A549 (cell line): ENCODE measurements at regions not wholly inside any gene's neighbourhood (a gene's known extent, or its start where the extent isn't known, plus 50 kb on each side); places are given as distances from the start of the nearest gene placed in this dataset.

Source experiments
- TF ChIP-seq, protein P1 (sequence below): fragments of >200 bp; sonication (Bioruptor Twin); formaldehyde crosslinking; IDR thresholded peaks from 3 replicates; pipeline ENCODE4 v1.5.1; 2016
- TF ChIP-seq, protein P2 (sequence below): fragments of 200-600 bp; sonication (generic); IDR thresholded peaks from 2 replicates; pipeline ENCODE4 v1.6.1; 2016; ENCODE audit warnings: antibody characterized with exemption, mild to moderate bottlenecking, moderate library complexity

DNA sequence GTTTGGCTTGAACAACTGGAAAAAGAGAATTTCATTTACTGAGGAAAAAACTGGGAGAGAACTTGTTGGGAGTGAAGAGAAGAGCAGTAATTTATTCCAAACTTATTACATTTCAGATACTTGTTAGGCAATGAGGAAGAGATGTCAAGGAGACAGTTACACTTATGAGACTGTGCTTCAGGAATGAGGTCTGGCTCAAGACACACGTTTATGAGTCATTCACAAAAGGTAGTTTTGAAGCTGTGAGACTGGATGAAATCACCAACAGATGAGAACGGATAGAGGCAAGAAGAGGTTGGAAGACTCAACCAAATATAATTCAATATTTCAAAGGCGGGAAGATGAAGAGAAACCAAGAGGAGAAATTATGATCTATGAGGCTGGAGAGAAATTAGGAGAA lies 70.6 kb upstream of the DEFB112 start:
- TF ChIP-seq, protein P1, sequence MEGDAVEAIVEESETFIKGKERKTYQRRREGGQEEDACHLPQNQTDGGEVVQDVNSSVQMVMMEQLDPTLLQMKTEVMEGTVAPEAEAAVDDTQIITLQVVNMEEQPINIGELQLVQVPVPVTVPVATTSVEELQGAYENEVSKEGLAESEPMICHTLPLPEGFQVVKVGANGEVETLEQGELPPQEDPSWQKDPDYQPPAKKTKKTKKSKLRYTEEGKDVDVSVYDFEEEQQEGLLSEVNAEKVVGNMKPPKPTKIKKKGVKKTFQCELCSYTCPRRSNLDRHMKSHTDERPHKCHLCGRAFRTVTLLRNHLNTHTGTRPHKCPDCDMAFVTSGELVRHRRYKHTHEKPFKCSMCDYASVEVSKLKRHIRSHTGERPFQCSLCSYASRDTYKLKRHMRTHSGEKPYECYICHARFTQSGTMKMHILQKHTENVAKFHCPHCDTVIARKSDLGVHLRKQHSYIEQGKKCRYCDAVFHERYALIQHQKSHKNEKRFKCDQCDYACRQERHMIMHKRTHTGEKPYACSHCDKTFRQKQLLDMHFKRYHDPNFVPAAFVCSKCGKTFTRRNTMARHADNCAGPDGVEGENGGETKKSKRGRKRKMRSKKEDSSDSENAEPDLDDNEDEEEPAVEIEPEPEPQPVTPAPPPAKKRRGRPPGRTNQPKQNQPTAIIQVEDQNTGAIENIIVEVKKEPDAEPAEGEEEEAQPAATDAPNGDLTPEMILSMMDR = no peak
- TF ChIP-seq, protein P2, sequence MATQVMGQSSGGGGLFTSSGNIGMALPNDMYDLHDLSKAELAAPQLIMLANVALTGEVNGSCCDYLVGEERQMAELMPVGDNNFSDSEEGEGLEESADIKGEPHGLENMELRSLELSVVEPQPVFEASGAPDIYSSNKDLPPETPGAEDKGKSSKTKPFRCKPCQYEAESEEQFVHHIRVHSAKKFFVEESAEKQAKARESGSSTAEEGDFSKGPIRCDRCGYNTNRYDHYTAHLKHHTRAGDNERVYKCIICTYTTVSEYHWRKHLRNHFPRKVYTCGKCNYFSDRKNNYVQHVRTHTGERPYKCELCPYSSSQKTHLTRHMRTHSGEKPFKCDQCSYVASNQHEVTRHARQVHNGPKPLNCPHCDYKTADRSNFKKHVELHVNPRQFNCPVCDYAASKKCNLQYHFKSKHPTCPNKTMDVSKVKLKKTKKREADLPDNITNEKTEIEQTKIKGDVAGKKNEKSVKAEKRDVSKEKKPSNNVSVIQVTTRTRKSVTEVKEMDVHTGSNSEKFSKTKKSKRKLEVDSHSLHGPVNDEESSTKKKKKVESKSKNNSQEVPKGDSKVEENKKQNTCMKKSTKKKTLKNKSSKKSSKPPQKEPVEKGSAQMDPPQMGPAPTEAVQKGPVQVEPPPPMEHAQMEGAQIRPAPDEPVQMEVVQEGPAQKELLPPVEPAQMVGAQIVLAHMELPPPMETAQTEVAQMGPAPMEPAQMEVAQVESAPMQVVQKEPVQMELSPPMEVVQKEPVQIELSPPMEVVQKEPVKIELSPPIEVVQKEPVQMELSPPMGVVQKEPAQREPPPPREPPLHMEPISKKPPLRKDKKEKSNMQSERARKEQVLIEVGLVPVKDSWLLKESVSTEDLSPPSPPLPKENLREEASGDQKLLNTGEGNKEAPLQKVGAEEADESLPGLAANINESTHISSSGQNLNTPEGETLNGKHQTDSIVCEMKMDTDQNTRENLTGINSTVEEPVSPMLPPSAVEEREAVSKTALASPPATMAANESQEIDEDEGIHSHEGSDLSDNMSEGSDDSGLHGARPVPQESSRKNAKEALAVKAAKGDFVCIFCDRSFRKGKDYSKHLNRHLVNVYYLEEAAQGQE = no peak
